GM18907 (cell line): ENCODE measurements at regions not wholly inside any gene's neighbourhood (a gene's known extent, or its start where the extent isn't known, plus 50 kb on each side); places are given as distances from the start of the nearest gene placed in this dataset.

Experiments used
- ATAC-seq: cut with Tn5 transposase; IDR thresholded peaks from one replicate; pipeline ENCODE4 v1.9.1; 2021; ENCODE audit warnings: mild to moderate bottlenecking, moderate library complexity; ENCODE audit not compliant: unreplicated experiment

- ATAC-seq, result no peak
These were observed 256.7 kb upstream of the GNAI1 start for GRCh38 chr7:79877874-79878465.

- ATAC-seq, result no peak
These were observed 257.8 kb upstream of the GNAI1 start for GRCh38 chr7:79876848-79877252.

GRCh38 chr7:79874797-79875196, 259.8 kb upstream of the GNAI1 start:
- no peak for ATAC-seq

- no peak for ATAC-seq
These were observed 262.5 kb upstream of the GNAI1 start for GRCh38 chr7:79872176-79872575.

- no peak for ATAC-seq
These were observed 266.6 kb upstream of the GNAI1 start for GRCh38 chr7:79868010-79868409.

GRCh38 chr7:79862447-79863210, 272.0 kb upstream of the GNAI1 start:
- ATAC-seq, result no peak

GRCh38 chr7:79855172-79855571, 279.5 kb upstream of the GNAI1 start:
- no peak for ATAC-seq

GRCh38 chr7:79854621-79855020, 280.0 kb upstream of the GNAI1 start:
- no peak for ATAC-seq

- no peak for ATAC-seq
These were observed 296.7 kb upstream of the GNAI1 start for GRCh38 chr7:79837915-79838314.

GRCh38 chr7:79833616-79834015, 301.0 kb upstream of the GNAI1 start:
- ATAC-seq, result no peak

- ATAC-seq, result no peak
These were observed 305.8 kb upstream of the GNAI1 start for GRCh38 chr7:79828866-79829265.

GRCh38 chr7:79823246-79823951, 311.2 kb upstream of the GNAI1 start:
- no peak for ATAC-seq

- no peak for ATAC-seq
These were observed 311.9 kb upstream of the GNAI1 start for GRCh38 chr7:79822620-79823240.

GRCh38 chr7:79820387-79820786, 314.2 kb upstream of the GNAI1 start:
- no peak for ATAC-seq

- no peak for ATAC-seq
These were observed 323.7 kb upstream of the GNAI1 start for GRCh38 chr7:79810916-79811315.

- ATAC-seq, result no peak
These were observed 328.4 kb upstream of the GNAI1 start for GRCh38 chr7:79806161-79806734.

GRCh38 chr7:79790656-79791262, 337.3 kb upstream of the MAGI2 start:
- no peak for ATAC-seq

GRCh38 chr7:79789584-79790345, 336.3 kb upstream of the MAGI2 start:
- no peak for ATAC-seq

GRCh38 chr7:79787623-79788022, 334.2 kb upstream of the MAGI2 start:
- no peak for ATAC-seq

GRCh38 chr7:79787096-79787495, 333.6 kb upstream of the MAGI2 start:
- ATAC-seq, result no peak
